Myocyte (in vitro differentiated cells): ENCODE measurements at regions not wholly inside any gene's neighbourhood (a gene's known extent, or its start where the extent isn't known, plus 50 kb on each side); places are given as distances from the start of the nearest gene placed in this dataset.
"Not testable (repeated sequence)": the region's sequence is repeated elsewhere in the genome, so short reads cannot be mapped to it uniquely, and the experiment has no call there.

Experiments
- DNase-seq: peaks from one replicate; pipeline ENCODE4 v3.0.0-alpha.2; 2012; ENCODE audit warnings: low read depth

DNA sequence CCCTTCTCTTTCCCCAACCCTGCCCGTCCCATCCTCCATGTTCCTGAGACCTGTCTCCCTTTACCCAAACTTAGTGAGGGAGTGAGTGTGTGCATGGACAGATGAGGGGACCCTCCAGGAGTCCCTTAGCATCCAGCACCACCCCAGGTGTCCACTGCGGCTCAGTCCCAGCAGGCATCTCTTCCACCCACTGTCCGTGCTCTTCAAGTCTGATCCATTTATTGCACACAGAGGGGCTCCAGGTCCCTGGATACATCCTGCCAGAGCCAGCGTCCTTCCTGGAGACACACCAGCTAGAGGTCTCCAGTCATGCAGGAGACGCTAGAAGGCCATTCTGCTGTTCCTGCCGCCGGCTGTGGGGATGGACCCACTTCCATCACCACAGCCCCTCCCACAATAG is 239.2 kb downstream of the ADGRD1 start:
- no peak for DNase-seq

DNA sequence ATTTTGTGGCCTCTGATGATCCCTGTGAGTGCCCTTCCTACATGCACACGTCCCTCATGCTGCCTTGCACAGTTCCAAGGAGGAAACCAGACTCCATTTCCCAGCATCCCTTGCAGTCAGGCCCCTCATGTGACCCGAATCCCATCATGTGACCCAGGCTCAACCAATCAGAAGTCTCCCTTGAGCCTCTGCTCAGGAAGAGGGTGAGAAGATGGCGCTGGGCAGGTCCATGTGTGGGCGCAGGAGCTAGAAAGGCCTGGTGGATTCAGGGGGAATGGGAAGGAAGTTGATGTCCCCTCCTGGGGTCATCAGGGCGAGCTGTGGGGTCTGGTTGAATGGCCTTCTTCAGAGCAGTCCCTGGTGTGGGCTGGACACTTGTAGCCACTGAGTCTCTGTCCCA is 240.5 kb downstream of the ADGRD1 start:
- DNase-seq: no peak

DNA sequence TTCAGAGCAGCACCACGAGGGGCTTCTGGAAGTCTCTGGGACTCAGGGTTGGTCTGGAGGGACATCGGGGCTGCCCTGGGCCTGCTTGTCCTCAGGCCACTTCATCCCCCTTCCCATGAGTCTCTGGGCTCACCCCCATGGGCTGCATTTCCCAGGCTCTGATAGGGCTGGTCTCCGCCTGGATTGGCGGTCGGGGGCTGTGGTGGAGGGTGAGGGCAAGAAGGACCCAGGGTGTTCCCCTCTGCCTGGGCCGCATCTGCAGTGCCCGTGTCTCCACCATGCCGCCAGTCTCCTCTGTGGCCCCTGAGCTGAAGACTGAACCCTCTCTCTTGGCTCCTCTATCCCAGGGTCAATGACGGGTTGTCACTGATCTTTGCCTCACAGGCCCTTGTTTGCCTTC is 242.1 kb downstream of the ADGRD1 start:
- no peak for DNase-seq

DNA sequence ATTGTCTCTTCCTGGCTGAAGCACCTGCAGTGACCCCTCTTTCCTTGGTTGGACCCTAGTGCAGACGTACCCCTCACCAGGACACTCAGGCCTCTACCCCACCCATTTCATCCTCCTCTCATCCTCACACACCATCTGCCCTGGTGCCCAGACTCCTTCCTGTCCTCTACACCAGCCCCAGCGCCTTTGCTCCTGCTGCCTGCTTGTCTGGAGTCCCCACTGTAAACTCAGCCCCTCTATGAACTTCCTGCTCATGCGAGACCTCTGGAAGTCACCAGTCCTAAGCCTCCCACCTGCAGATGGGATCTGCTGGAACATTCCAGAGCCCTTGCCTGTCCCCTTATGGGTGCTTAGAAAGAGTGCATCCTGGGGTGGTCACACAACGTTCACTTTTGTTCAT is 242.5 kb downstream of the ADGRD1 start:
- DNase-seq: no peak

DNA sequence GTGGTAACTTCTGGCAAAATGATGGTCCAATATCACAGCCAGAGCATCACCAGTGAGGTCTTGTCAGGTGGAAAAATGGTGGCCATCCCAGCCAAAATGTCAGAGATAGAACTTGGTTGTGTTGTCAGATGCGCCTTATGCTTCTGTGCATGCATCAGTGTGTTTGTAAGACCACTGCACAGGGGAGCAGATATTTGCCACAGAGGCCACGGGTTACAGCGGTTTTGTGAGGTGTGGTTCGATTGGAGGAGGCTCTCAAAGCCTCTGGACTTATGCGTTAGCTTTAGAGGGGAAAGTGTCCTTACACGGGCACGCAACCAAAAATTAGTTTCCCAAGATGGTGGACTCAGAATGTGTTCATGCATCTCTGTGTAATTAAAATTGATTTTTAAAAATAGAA is 243.8 kb downstream of the ADGRD1 start:
- no peak for DNase-seq

DNA sequence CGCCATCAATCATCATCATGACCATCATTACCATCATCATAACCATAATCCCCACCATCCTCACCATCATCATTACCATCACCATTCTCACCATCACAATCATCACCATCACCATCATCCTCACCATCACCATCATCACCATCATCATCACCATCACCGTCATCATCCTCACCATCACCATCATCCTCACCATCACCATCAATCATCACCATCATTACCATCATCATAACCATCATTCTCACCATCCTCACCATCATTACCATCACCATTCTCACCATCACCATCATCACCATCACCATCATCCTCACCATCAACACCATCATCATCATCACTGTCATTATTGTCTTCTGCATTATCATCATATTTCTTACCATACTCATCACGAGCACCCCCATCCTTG is 245.5 kb downstream of the ADGRD1 start:
- no peak for DNase-seq

DNA sequence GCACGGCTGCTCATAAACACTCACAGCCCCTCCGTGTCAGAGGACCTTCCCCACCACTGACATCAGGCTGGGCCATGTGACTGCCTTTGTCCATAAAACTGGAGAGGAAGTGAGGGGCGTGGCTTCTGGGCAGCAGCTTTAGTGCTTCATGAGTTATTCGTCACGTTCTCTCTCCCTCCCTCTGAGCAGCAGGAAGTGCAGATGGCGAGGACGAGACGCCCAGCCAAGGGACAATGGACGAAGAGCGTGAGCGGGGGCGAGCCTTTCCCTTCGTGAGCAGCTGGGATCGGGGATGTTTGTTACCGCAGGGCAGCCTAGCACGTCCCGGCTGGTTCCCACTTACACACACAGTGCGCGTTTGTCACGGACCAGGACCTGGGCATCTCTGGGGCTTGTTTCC is 248.2 kb downstream of the ADGRD1 start:
- not testable (repeated sequence) for DNase-seq

DNA sequence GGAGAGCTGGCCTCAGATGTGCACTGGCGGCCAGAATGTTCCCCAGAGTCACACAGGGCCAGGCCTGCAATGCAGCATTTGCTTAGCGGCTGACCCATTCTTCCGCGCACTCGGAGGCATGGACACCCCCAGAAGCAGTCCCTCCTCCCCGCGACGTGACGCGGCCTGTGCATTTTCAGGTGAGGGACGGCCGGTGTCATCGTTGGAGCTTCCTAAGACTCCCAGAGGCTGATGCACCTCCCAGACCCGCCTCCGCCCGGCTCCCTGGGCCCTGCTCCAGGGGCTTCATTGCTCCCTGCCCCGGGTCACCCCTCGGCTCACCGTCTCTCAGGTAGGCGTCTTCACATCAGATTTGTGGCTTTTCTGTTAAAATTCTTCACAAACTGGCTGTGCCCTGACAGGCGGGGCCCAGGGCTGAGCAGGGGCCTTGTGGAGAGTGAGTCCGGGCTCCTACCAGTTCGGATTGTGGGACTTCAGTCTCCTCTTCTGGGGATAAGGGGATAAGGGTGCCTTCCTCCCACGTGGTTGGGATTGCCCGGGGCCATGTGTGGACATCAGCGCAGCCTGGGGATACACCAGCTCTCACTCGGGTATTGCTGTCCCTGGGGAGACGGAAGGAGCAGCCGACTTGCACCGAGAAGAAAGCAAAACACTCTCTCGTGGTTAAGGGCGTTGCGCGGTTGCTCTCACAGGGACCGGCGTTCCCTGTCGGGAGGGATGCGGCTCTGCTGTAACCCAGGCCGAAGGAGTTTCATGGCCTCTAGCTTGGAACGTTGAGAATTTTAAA is 249.1 kb downstream of the ADGRD1 start:
- DNase-seq: no peak

DNA sequence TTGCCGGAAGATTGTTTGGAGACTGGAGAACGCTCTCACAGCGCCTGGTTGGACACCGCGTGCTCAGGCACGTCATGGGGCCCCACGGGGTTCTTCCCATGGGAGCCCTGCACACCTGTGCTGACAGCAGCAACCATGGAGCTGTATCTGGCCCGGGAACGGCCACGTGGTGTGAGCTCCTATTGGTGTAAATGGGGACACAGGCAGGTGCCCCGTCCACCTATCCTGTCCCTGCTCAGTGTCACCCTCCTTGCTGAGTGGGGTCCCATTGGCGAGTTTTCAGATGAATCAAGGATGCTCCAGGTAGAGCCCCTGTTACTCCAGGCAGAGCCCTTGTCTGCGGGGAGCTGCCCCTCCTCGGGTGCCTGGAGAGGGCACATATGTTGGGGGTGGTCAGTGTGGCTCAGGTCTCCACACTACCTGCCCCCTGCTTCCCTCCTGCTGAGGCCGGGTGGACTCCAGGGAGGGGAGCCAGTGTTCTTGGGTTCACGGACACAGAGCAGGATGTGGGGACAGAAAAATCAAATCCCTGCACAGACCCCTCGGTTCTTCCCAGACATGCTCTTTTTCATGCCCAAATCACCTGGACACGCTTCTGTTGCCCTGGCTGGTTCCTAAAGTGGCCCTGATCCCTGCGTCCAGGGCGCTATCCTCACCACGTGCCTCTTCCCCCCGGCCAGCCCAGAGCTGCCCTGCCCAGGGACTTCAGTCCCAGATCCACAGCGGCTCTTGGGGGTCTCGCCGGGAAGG is 250.1 kb downstream of the ADGRD1 start:
- DNase-seq: no peak

DNA sequence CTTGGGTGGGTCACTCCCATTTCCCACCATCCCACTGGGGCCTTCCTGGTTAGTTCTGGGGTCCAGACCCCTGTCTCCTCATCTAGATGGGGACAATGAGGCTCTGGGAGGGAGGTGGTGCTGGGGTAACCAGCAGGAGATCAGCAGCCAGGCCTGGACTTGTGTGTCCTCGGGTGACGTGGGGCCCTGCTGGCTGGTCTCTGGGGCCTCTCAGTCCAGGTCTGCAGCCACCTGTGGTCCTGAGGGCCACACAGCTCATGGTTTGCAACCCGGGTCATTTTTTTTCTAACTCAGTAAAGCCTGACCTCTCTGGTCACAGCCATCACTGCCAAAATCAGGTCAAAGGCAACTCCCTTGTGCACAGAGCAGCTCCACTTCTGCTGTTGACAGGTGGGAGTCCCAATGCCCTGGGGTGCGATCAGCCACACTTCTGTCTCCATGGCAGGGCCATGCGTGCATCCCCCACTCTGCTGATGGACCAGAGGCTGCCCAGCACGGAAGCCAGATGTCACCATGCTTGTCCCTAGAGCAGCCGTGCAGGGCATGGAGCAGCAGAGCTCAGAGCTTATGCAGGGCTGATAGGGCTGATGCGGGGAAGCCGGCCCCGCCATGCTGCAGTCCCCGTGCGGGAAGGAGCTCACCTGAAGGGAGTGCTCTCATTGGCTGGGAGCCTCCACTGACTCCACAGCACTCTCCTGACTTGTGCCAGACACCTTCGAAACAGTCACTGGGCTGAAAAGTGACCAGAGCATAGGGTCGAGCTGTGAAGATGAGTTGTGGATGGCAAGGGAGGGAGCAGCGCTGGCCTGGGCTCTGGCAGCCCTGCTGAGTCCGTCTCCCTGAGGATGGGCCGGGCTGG is 250.9 kb downstream of the ADGRD1 start:
- no peak for DNase-seq

DNA sequence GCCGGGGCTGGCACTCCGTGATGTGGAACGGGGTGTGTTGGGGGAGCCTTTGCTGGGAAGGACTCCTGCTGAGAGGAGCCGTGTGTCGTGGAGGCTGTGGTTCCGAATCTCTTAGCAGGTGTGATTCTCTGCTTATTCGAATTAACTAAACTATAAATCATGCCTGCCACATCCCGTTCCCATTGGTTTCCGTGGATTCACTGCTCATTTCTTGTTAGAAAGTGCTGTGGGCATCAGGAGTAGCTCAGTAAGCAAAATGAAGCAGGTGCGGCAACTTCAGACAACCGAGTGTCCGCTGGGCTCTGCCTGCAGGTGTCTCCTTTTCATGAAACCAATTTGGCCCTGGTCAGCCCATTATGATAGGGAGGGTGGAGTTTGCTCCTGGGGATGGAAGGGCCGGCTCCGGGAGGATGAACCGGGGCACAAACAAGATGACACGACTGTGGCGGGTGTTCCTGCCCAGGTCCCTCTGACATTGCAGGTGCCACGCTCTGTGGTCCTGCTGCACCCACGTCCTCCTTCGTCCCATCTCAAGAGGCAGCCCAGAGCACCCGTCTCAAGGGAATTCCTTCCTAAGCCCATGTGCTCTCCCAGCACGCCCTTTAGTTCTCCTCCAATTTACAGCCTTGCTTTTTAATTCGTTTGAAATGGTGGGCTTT is 251.7 kb downstream of the ADGRD1 start:
- DNase-seq: not testable (repeated sequence)

DNA sequence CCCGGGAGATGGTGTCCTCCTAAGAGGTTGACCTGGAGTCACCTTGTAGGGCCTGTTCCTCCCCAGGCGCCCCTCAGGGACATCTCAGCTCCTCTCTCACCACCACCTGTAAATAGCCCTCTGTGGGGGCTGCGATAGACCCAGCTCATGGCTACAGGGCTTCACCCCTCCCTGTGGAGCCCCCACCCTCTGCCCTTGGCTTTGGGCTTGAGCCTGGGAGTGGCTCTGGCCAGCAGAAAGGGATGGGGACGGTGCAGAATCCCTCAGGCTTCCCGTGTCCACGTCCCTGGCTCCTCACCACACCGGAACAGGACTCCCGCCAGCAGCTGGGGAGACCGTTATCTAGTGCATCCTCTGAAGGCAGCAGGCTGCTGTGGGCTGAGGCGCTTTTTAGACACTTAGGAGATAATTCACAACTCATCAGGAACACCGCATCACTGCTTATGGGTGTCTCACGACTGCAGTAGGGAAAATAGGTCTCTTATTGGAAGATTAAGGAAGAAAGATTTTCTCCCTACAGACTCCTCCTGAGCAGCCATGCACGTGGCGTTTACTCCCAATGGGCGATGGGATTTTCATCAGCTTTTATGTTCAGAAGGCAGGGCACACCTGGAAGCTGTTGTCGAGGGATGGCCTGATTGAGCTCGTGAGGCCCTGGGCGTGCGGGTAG is 253.1 kb downstream of the ADGRD1 start:
- not testable (repeated sequence) for DNase-seq

DNA sequence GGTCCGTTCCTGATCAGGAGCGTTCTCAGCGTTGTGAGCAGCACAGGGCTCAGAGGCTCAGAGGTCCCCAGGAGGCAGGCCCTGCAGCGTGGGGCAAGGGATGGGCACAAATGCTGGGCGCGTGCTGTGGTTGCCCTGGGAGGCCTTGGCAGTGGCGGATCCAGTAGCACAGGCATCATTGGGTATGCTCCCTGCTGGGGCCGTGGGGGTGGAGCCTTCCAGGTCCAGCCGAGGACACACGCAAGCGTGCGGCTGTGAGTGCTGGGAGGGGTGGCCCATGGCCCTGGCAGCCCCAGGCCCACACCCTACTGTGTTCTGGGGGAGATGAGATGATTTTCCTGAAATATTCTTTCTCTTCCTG is 253.6 kb downstream of the ADGRD1 start:
- not testable (repeated sequence) for DNase-seq

DNA sequence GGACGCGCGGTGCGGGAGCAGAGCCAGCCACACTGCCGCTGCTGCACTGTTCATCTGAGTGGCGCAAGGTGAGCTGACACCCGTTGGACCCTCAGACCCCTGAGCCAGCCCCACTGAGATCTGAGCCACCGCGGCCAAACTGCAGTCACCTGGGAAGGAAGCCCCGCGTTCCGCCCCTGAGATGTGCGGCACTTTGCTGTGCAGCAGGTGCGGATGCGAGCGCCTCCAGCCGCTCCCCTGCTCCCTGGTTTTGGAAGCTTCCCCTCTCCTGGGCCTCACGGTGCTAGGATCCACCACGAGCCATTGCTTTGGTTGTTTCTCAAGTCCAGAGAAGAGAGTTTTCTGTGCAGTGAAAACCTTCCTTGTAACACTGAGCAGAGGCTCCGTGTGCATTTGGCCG is 254.1 kb downstream of the ADGRD1 start:
- not testable (repeated sequence) for DNase-seq

DNA sequence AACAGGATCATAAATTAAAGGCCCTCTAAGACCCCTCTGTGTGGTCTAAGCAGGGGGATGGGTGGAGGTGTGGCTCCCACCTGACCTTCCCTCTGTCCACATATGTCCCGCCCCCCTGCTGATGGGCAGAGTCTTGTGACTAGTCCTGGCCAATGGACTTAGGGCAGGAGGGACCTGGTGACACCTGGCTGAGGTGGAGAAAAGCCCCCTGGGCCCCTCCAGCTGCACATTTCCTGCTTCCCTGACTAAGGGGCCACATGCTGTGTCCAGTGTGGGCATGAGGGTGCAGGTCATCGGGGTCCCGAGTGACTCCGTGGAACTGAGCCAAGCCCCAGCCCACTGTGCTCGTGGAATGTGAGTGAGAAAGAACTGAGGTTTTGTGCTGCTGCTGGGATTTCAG is 254.7 kb downstream of the ADGRD1 start:
- no peak for DNase-seq

DNA sequence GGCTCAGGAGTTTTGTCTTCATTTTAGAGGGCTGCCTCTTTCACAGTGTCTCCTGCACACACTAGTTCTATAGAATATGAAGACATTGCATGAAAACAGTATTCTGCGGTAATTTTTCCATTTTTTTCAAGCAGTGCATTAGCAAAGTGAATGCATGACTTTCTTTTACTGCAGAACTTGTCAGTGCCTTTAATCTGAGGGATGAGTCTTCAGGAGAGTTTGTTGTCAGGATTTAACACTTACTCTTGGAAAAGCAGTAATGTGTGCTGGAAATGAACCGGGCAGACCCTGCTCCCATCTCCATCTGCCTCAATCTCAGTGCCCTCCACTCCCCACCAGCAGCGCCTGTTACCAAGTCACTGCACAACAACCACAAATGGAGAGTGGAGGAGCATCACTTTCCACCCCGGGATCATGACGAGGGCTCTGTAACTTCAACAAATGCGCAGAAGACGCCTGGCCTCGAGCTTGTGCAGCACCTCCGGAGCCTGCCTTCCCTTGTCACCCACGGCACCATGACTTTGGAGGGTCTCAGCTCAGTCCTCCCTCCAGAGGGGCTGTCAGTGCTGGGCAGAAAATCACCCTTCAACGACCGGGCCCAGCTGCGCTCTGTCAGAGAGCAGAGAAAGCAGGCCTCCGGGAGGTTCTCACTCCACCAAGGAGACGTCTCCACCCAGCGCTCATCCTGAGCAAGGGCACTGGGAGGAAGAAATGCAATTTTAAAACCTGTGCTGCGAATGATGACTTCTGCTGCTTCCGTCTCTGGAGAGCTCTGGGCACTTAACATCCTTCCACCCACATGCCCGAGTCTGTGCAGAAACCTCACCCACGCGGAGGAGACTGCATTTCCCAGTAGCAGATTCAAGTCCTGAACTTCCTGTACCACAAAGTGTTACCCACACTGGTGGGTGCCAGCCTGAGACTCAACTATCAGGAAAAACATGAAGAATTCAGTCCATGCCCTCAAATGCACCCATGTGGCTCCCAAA is 255.7 kb downstream of the ADGRD1 start:
- DNase-seq: no peak

DNA sequence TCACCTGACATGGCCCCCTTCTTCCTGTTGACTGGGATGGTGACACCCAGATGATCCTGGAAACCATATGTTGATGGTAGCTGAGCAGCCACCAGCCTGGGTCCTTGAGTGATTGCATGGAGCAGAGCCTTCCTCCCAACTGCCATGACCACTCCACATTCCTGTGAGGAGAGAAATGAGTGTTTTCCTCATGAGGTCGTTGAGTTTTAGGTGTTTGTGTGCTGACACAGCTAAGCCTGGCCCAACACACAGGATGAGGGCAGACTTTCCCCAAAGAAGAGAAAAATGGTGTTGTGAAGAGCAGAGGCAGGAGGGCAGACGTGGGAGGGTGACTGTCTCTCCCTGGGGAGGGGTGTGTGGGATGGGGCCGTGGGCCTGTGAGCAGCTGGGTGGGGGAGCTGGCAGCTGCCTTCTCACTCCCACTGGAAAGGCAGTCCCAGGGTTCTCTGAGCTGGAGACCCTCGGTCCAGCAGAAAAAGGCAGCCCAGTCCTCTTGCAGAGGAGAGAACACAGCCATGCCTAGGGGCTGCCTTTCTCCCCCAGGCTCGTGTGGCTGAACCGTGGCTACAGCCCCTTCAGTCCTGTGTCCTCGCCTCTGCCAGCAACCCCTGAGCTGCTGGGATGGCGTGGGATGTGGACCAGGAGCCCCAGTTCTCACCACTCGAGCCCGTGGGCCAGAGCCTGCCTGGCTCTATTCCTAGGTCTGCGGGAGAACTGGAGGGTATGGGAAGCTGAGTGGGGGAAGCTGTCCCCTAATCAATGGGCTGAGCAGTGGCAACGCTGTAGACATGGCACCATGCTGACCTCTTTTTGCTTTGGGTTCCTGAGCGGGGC is 257.0 kb downstream of the ADGRD1 start:
- no peak for DNase-seq

DNA sequence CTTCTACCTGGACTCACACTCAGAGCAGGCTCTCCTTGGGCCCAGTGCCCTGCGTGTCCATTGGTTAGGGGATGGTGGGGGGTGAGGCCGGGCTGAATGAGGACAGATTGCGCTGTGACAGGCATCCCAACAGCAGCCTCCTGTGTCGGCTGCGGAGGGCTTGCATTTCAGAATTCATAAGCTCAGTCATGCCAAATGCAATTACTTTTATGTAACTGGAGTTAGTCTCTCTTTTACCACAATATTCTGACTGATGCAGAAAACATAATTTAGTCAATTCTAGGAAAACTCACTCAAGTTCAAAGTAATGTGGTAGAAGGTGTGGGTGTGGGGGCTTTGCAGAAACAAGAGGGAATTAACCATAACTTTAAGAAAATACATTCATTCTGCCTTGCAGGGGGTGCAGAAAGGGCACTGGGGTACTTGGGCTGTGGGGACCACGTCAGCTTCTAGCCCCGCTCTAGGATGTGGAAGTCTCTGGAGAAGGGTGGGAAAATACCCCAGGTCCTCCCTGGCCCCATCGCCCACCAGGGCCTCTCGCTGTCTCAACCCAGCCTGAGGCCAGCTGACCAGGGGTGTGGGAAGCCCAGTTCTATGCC is 257.7 kb downstream of the ADGRD1 start:
- no peak for DNase-seq
